Activated CD4-positive, CD25-positive, alpha-beta regulatory T cell (primary cell): ENCODE measurements at regions not wholly inside any gene's neighbourhood (a gene's known extent, or its start where the extent isn't known, plus 50 kb on each side); places are given as distances from the start of the nearest gene placed in this dataset.

ENCODE experiments used
- DNase-seq, 4 experiments: peaks; one replicate each; lab custom pipeline; 2025; lab: John Stamatoyannopoulos, UW

DNA sequence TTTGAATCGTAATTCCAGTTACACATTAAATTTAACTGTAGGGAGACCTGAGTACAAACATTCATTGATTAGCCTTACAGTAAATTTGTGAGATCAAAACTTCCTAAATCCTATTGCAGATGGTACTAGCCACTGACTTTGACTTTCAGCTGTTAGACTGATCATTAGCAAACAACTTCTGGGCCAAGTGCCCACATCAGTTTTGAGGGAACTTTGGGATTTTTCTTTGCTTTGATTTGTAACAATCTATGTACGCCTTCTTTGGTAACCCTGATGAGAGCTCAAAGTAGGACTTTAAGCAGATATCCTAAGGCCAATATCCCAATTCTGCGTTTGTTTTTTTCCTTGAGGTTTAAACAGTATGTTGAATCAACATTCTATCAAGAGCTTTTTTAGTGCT lies 131.5 kb downstream of the DLEU7 start:
- DNase-seq, result no peak

DNA sequence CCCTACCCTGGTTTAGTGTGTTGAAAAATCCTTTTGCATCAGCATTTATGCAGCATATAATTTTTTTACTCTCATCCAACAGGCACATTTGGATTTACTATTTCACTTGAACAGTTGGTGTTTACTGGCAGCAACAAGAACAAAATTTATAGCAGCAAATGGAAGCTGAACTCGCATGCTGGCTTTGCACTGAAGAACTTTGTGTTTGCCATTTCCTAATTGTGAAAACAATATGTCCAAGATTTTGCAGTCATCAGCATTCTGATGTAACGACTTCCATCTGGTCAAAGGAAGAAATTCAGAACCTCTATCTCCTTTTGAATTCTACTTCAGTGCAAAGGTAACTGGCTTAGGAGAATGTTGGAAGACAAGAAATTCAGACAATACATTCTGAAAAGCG lies 131.0 kb downstream of the DLEU7 start:
- no peak for DNase-seq

DNA sequence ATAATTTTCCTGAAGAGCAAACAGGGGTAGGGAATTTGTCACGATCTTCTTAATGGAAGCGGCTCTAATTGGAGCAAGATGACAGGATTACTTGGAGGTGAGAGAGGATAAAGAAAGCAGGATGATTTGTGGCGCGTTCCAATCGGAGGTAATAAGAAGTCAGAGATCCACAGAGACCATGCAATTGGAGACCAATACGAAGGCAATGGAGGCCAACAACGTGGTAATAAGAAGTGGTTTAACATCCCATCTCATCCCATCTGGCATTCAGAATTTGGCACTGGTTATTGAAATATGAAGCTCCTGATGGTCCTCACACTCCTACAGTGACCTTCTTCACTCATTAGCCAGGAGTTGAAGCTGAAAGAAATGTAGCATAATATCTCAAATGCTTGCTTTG lies 130.6 kb downstream of the DLEU7 start:
- DNase-seq, result no peak

DNA sequence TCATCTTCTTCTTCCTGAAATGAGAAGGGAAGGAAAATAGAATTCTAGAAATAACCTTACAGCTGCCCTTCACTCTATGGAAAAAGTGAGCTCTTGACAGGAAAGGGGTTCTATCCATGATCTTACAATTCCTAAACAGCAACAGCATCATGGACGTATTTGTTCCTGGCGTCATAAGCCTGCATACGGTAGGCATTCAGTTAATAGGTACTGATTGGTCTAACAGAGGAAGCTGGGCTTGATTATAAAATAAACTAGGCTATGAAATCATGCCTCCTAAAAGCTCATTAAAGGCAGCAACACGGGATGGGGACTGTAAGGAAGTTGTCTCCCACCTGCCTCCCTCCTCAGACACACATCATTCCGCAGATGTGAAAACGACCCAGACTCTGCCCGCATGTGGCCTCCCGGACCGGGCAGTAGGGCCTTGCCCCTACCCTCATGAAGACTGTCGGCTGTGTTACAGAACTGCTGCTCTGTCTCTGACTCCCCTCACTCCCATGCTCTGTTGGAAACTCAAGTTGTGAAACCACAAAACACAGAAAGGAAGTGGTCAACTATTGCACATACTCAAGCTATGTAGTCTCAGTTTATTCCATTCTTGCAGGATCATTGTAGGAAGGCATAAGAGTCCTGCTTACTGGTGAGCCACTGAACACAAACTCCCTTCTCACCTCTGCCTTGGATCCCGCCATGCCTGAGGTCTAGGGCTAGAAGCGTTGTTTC lies 129.8 kb downstream of the DLEU7 start:
- DNase-seq, result no peak

DNA sequence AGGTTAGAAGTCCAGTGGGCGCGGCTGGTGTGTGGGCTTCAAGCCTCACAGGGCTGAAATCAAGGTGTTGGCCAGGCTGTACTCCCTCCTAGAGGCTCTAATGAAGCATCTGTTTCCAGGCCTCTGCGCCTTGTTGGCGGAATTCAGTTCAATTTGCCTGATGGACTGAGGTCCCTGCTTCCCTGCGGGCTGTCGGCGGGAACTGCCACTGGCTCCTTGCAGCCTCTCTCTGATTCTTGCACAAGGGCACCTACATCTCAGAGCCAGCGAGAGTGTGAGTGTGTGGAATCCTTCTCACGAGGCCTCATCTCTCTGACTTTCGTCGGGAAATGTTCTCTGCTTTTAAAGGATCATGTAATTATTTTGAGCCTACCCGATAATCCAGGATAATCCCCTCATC lies 128.6 kb downstream of the DLEU7 start:
- DNase-seq, result no peak

DNA sequence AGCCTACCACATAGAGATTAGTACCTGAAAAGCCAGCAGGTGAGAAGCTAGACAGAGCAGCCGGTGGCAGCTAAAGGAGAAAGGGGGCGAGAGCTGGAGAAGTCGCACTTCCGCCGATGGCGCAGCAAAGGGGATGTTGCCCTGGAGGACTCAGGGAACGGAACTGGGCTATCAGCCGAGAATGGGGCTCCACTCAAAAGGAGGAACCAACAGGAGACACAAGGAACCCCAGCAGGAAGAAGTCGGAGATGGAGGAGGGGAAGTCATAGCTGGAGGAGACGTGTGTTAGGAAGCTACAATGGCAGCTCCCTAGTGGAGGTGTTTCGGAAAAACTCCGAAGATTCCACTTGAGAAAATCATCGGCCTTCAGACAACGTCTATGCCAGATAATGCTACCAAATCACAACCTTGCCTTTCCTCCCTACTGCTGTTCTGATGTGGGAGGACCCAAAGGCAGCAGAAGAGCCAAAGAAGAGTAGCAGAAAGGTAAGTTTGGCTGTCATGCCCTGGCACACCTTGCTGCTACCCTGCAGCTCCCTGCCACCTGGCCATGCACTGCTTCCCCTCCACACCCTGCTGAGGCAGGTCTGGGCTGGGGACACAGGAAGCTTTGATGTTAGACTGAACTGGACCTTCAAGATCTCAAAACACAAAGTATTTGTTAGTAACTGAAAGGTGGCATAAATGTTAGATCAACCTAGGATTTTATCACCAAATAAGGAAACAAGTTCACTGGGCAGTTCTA lies 127.9 kb downstream of the DLEU7 start:
- DNase-seq, result no peak

DNA sequence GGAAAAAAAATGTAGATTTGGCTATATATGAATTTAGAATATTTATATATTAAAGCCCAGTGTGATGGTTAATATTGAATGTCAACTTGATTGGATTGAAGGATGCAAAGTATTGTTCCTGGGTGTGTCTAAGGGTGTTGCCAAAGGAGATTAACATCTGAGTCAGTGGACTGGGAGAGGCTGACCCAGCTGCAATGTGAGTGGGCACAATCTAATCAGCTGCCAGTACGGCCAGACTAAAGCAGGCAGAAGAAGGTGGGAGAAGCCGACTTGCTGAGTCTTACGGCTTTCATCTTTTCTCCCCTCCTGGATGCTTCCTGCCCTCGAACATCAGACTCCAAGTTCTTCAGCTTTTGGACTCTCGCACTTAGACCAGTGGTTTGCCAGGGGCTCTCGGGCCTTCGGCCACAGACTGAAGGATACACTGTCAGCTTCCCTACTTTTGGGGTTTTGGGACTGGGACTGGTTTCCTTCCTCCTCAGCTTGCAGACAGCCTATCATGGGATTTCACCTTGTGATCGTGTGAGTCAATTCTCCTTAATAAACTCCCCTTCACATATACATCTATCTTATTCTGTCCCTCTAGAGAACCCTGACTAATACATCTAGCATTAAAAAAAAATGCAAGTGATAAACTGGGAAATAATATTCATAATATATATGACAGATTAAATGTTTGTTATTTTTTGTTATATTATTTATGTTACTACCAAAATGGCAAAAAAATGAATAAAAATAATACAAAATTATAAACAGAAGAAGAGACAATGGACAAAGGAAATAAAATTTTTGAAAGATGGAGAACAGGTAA lies 122.4 kb downstream of the DLEU7 start:
- no peak for DNase-seq

DNA sequence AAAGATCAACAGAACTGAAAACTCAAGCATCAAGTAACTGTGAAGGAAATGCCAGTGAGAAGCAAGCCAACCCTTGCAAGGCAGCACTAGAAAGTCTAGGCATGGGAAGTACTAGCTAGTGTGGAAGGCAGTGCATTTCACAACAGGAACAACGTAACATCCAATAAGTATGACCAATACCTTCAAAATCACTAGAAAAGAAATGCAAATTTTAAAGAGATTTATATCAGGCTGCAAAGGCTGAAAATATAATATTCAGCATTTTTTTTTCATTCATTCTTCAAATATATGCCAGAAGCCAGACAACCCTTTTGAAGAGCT lies 121.9 kb downstream of the DLEU7 start:
- no peak for DNase-seq

DNA sequence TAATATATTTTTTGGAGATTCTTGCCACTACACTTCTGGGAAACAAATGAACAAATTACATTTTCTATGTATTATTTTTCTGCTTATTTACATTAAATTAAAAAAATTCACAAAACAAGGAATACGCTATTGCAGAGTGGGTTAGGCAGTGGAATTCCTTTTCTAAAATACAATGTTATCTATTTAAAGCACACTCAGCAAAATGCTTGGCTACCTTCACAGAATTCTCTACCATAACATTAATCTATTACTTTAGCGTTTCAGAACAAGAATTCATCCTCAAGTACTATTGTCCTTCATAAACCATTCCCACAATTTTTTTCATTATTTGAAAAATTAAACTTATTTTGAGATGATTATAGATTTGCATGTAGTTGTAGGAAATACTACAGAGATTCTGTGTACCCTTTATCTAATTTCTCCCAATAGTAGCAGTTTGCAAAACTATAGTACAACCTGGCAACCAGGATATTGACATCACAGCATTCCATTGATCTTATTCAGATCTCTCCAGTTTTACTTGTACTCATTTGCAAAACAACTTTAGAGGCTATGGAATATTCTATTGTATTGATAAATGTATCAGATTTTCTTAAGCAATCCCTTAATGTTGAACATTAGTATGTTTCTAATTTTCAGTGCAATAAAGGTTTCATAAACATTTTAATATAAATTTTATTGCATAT lies 120.9 kb downstream of the DLEU7 start:
- DNase-seq, result no peak

DNA sequence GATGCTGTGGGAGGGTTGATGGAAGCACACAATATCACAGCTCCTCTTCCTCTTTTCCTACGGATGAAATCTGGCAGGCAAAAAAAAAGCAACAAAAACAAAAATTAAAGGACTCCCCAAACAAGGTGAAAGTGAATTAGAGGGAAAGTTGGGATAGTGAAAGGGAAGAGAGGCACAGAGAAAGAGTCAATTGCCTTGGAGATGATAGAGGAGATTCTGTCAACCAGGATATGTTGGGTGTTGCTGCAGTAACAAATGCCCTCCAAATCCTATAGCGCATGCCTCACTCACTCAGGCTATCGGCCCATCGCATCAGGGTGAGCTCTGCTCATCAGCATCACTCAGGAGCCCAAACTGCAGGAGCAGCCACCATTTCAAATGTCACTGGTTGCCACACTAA lies 119.1 kb downstream of the DLEU7 start:
- no peak for DNase-seq

DNA sequence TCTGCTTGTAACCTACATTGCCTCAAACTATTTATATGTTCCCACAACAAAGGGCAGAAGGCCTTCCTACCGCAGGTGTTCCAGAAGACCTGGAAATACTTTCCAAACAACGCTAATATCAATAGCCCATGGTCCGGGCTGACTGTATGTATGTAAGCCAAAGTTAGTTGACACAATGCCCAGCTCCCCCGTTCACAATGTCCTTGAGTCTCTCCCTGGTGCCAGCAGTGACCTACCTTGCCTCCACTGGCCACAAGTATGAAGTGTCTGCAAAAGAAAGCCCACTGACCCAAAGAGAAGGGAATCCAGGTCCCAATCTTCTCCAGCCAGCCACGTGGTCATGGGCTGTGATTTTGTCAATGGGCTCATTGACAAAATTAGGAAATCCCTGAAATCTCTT lies 118.6 kb downstream of the DLEU7 start:
- no peak for DNase-seq

DNA sequence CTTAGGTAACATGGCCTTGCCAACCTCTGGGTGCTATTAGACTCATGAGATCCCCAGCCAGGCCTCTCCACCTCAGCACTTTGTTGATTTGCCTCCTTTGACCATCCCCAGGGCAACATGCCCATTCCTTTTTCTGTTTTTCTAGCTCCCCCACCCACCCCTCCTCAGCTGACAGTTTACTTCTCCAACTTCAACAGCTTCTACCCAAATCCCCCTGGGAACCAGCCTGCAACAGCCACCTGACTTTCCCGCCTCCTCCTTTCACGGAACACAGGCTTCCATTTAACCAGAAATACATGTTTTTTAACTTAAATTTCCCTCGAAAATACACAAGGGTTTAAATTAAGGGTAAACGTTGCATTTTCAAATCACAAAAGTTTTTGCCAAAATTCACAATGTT lies 117.3 kb downstream of the DLEU7 start:
- no peak for DNase-seq

DNA sequence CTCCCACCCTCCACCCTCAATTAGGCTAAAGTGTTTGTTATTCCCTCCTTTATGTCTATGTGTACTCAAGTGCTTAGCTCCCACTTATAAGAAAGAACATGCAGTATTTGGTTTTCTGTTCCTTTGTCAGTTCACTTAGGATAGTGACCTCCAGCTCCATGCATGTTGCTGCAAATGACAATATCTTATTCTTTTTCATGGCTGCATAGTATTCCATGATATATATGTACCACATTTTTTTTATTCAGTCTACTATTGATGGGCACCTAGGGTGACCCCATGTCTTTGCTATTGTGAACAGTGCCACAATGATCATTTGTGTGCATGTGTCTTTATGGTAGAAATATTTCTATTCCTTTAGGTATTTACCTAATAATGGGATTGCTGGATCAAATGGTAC lies 114.3 kb downstream of the DLEU7 start:
- DNase-seq, result no peak

DNA sequence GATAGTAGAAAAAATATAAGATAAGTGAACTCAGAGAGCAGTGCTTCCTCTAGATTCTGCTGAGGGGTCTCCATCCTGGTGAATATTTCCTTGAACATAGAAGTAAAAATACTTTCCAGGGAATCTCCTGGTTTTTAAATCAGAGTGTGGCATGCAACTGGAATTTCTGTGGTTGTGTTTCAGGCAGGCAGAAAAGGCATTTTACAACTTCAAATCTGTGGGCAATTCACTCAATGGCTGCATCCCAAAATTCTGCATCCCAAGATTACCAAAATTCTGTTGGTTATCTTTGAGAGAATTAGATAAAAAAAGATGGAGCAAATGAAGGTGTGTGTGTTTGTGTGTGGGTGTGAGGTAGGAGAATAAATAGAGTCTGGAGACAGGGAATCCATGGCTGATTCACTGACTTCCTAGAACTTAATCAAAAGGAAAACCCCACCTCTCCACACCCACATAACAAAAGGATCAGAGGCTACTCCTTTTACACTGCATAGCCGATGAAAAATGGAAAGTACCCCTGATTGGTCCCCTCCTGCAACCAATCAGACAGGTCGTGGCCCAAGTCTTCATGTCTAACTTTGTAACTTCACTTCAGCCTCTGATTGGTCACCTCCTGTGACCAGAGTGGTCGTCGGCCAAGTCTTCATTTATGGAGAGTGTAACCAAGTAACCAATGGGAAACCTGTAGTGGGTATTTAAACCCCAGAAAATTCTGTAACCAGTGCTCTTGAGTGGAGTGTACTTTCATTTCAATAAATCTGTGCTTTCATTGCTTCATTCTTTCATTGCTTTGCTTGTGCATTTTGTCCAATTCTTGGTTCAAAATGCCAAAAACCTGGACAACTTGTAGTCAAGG lies 112.8 kb downstream of the DLEU7 start:
- no peak for DNase-seq

DNA sequence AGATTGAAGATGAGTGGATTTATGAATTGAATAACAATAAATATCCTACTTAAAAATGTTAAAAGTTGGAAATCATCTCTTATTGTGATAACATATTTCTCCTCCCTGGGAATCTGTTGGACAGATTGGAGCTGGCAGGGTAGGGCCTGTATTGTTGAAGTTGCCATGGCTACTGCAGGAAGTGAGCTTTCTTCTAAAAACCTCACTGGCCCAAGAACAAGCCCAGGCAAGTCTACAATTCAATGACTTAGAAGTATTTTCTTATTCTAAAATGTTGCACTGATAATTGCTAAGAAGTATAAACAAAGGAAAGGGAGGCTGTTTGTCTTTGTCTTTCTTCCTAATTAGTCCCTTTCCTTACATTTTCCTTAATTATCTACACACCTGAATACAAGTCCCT lies 112.1 kb downstream of the DLEU7 start:
- DNase-seq, result no peak

DNA sequence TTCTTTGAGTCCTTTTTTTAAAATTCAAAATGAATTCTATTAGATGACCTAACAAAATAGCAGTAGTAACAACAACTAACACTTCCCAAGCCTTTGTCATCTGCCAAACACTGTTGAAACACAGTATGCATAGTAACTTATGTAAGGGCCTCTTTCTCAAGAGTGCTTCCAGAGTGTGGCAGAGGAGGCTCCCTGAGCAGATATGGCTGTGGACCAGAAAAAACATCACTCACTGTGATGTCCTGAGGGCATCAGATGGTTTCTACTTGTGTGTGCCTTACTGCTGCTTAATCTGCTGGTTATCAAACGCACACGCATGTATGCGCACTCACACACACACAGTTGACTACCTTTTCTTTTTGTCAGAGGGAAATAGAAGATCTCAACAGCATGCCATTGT lies 110.8 kb downstream of the DLEU7 start:
- no peak for DNase-seq

DNA sequence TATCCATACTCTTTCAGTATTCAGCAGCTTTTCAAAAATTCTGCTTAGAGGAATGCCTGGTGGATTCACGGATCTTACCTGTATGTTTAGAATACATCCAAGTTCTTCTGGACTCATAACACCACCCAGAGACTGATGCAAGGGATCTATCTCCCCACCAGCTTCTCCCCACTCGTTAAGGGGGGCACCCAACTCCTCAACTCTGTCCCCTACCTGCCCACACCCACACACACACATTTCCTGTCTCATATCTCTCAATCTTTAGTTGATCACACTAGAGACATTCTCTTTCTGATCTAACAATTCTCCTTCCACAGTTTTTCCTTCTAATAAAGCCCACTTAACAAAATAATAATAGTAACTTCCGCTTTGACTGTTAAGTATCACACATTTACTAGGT lies 110.1 kb downstream of the DLEU7 start:
- DNase-seq, result no peak

DNA sequence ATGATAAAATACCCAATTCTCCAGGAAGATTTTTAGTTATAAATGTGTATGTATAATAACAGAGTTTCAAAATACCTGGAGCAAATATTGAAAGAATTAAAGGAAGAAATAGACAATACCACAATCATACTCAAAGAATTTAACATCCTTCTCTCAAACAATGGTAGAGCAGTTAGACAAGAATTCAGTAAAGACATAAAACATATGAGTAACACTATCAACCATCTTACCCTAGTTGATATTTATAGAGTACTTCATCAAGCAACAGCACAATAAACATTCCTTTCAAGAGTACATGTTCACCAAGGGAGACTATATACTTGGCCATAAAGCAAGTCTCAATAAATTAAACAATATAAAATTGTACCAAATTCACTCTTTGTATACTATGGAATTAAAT lies 108.4 kb downstream of the DLEU7 start:
- no peak for DNase-seq

DNA sequence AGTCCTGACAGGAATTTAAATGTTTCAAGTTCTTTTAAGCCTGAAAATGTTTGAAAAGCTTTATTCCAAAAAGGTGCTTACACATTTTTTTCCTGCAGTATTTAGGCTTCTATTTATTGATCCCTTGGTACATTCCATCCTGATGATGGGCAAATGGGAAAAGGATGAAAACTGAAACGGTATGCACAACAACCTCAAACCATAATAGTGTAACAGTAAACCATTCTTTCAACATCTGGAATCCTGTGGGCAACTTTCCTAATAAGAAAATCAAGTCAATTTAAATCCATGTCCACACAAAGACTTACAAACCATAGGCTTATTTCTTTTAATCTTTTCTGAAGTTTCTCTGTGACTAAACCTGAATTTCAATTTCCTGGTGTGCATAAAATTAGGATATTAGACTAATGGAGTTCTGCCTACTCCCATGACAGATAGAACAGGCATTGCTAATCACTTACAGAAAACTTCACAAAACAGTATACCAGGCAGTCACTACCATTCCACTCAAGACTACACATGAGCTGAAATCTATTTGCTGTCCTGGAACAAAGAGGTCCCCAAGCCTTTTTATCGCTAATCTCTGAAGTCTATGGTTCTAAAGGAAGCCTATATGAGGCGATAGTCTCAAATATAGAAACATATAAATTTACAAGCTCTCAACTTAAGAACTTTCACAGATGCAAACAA lies 103.3 kb downstream of the DLEU7 start:
- DNase-seq, result no peak

DNA sequence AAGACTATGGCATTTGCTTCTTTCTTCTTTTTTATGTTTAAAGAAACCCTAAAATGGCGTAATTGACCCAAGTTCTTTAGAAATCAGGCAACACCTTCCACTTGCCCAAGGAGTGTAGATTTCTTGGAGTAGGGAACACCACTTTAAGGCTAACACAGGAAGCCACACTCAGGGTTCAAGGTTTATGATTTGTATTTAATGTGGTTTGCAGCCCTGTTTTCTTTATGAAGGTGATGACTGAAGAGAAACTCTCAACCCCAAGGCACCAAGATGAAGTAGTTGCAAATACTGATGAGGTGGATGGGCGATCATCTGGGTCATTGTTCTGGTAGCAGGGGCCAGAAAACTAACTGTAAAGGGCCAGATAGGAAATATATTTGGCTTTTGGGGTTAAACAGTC lies 101.1 kb downstream of the DLEU7 start:
- no peak for DNase-seq

DNA sequence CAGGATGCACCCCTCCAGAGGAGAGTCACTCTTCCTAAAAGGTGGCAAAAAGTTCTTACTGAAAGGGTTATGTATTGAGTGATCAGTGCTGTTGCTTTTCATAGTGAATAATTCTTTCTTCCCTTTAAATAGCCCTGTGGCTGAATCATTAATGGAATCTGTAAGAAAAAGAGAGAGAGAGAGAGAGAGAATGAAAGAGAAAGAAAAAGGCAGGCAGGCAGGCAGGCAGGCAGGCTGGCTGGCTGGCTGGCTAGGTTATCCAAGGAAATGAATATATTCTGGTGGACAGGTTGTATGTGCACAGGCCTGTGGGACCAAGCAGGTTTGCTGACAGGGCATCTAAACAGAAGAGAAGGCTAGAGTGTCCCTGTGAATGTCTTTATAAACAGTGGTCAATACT lies 100.5 kb downstream of the DLEU7 start:
- no peak for DNase-seq
